GM19438 (cell line): ENCODE measurements at regions not wholly inside any gene's neighbourhood (a gene's known extent, or its start where the extent isn't known, plus 50 kb on each side); places are given as distances from the start of the nearest gene placed in this dataset.
"Not testable (repeated sequence)": the region's sequence is repeated elsewhere in the genome, so short reads cannot be mapped to it uniquely, and the experiment has no call there.

Source experiments
- ATAC-seq: cut with Tn5 transposase; IDR thresholded peaks from one replicate; pipeline ENCODE4 v1.9.1; 2021; ENCODE audit warnings: low read depth; ENCODE audit not compliant: unreplicated experiment

DNA sequence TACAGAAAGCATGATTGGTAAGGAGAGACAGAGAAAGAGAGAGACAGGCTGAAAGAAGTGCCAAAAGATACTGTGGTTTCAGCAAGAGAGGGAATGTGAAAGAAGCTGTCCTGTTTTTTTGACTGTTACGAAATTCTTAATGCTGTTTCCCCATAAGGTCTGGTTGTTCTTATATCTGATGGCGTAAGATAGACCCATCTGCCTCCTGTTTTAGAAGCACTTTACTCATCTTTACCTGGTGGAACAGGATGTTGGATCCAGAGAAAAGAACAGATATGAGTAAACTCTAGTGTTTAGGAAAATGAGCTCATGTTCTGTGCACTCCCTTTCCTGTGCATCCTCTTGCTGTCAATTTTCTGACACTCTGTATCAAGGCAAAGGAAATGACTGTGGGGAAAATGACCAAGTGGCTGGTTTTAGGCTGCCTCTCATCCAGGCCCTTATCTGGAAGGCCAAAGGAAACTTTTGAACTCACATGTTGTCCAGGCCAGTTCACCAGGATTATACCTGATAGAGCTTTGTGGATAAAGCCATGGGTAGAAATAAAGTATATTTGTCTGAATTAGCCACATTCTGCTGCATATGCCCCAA lies 311.7 kb upstream of the HTR2C start:
- ATAC-seq: no peak

DNA sequence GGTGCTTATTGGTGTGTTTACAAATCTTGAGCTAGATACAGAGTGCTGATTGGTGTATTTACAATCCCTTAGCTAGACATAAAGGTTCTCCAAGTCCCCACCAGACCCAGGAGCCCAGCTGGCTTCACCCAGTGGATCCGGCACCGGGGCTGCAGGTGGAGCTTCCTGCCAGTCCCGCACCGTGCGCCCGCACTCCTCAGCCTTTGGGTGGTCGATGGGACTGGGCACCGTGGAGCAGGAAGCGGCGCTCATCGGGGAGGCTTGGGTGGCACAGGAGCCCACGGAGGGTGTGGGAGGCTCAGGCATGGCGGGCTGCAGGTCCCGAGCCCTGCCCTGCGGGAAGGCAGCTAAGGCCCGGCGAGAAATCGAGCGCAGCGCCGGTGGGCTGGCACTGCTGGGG lies 313.5 kb upstream of the HTR2C start:
- ATAC-seq: not testable (repeated sequence)

DNA sequence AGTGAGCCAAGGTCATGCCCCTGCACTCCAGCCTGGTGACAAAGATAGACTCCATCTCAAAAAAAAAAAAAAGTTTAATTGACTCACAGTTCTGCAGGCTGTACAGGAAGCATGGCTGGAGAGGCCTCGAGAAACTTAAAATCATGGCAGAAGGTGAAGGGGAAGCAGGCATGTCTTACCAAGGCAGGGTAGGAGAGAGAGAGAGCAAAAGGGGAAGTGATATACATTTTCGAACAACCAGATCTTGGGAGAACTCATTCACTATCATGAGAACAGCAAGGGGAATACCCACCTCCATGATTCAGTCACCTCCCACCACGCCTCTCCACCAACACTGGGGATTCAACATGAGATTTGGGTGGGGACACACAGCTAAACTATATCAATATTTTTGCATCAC lies 315.2 kb upstream of the HTR2C start:
- ATAC-seq: no peak

DNA sequence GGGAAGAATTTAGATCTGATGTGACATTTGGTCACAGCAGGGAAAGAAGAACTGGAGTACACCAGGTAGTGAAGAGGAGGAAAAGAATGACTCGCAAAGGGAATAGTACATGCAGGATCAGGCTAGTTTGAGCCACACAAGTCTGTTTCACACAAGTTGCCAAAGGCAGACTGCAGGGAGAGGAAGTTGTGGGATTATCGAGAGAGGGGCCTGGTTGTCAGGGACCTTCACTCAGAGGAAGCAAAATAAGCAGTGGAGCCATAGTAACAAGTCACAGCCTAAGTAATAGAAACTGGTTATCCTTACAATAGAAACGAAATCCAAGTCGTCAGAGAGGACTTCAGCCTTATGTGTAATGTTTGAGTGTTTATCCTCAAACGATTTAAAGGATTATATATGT lies 316.7 kb upstream of the HTR2C start:
- no peak for ATAC-seq

DNA sequence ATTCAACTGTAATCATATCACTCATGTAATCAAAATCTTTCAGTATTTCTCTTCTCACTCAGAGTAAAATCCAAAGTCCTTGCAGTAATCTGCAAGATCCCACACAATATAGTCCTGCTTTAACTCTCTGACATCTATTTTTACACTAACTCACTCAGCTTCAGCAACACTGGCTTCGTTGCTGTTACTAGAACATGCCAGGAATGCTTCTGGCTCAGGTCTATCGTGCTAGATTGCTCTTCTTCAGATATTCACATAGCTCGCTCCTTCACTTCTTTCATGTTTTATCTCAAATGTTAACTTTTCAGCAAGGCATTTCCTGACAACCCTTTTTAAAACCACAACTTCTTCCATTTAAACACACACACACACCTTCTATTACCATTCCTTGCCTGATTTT lies 331.7 kb upstream of the HTR2C start:
- ATAC-seq: no peak

DNA sequence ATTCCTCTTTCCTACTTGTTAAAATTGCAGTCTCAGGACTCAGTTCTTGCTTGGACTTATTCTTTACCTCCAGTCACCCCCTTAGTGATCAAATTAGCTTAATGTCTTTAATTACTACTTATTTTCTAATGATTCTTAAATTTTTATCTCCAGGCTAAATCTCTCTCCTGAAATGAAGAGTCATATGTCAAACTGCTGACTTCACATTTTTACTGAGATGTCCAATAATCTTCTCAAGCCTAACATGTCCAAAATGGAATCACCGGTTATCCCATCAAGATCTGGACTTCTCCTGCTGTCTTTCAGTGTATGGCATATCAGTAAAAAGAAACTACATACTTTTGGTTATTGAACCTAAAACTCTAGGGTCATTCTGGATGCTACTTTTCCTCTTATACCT lies 332.3 kb upstream of the HTR2C start:
- no peak for ATAC-seq

DNA sequence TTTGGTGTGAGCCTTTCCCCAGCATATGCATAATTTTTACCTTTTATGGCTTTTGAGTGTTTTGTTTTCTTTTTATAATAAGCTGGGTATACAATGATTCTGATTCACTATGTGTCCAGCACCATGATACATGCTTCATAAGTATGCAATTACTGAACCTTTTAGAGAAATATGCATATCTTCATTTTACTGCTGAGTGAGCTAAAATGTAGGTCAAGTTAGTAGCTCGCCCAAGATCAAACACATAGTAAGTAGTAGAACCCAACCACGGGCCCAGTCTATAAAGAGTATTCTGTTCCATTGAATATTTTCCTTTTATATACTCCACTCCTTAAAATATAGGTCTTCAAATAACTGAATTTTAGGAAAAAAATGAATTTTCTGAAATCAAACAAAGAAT lies 362.4 kb upstream of the HTR2C start:
- no peak for ATAC-seq

DNA sequence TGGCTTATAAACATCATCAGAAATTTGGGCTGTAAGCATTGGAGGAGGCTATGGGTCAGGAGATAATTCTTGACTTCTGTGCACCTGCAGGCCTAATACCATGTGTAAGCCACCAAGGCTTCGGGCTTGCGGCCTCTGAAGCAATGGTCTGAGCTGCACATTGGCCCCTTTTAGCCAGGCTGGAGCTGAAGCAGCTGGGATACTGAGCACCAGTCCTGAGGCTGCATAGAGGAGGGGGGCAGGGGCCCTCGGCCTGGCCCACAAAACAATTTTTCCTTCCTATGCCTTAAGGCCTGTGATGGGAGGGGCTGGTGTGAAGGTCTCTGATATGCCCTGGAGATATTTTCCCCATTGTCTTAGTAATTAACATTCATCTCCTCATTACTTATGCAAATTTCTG lies 373.0 kb upstream of the HTR2C start:
- ATAC-seq: no peak

DNA sequence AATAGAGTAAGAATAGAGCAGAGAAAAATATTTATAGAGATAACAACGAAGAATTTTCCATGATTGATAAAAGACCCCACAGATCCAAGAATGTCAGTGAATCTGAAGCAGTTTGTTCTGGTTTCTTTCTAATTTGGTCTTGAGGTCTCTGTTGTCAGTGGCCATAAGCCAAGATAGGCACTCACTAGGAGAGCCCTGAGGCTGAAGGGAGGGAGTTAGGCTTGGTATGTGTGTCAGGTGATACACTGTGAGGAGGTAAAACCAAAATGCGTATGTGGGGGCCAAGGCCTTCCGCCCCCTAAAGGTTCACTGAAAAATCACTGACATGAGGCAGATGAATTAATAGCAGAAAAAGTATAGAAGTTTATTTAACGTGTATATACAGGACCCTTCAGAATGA lies 382.3 kb upstream of the HTR2C start:
- no peak for ATAC-seq

DNA sequence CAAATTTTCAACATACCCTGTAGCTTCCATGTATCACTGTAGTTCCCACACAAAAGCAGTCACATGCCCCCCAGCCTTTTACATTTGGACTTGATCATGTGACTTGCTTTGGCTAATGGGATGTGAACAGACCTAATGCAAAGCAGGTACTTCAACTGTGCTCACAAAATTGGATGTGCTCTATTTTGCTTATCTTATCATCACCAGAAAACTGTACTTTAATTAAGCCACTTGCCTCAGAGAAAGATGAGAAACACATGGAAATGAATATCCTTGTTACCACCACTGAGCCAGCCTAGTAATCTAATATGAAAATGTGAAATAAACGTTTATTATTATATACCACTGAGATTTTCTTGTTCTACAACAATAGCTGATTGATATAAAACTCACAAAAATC lies 402.7 kb upstream of the HTR2C start:
- ATAC-seq: no peak

DNA sequence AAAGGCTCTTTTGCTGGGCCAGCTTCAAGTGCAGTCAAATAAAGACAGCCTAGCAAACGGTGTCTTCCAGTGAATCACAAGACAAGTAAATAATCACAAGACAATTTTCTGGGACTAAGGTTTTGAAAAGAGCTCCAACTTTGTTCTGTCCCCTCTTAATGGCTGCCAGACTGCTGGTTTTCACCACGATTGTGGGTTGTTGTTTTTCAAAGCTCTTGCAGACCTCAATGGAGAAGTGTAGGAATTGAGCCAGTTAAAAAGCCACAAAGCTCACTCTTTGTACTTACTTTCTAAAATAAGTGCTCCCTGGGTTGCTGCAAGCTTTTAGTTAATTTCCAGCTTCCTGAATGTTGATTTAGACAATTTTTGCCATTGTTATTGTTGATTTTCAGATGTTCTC lies 405.8 kb upstream of the HTR2C start:
- no peak for ATAC-seq

DNA sequence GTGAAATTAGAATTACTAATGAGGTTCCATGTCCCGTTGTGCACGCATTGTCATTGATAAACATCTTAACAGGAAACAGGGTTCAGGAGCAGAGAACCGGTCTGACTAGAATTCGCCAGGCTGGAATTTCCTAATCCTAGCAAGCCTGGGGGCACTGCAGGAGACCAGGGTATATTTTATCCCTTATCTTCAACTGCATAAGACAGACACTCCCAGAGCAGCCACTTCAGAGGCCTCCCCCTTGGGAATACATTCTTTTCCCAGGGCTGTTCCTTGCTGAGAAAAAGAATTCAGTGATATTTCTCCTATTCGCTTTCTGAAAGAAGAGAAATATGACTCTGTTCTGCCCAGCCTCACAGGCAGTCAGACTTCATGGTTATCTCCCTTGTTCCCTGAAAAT lies 416.6 kb upstream of the HTR2C start:
- ATAC-seq: not testable (repeated sequence)

DNA sequence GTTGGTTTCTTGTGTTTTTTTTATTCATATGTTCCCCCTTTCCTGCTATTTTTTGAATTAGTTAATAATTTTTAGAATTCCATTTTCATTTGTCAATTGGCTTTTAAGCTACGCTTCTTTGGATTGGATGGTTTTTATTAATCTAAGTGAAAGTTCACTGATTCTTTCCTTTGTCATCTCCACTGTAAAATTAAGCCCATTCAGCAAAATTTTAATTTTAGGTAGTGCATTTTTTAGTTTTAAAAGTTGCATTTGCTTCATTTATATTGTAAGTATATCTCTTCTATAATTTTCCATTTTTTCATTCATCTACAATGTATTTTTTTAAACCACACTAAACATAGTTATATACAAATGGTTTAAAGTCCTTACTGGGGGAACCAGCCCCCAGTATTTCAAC lies 417.3 kb upstream of the HTR2C start:
- no peak for ATAC-seq

DNA sequence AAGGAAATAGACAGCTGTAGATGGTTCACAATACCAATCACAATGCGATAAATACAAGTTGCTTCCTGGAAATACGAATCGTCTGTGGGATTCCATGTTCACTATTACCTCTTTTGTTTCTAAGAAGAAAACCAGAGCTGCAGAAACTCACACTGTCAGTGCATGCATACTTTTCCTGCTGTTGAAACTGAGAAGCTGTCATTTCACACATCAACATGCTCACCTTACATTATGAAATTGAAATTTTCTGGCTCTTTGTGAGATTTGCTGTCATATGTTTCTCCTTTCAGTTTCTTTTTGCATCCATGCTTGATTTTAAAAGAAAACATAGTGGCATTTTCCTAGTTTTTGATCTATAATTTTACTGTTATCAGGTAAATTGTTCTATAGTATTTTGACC lies 418.3 kb upstream of the HTR2C start:
- ATAC-seq: no peak

DNA sequence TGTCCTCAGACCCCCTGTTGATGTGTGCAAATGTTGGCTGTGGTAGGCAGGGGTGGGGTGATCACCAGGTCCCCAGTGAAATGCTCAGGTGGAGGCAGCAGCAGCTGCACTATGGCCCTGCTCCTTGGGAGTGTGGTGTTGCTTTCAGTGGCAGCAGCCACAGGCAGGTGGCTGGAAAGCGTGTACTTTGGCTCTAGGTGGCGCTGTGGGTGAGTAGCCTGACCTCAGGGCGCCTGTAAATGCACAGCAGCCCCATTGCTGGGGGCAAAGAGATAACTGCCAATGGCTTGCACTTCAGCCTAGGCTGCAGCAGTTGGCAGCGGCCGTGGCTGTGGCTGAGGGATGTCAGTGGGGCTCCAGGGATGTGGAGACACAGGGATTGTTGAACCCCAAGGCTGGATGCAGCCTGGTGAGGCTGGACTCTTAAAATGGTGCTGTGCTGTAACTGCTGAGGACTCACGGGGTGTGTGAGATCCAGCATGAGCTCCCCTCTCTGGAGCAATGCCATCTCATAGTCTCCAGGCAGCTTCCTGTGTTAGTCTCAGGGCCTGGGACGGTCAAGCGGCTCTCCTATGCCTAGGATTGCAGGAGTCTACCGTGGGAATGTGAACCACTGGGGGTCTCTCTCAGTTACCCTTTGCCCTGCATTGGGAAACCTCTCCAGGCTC lies 421.7 kb upstream of the HTR2C start:
- ATAC-seq: no peak

DNA sequence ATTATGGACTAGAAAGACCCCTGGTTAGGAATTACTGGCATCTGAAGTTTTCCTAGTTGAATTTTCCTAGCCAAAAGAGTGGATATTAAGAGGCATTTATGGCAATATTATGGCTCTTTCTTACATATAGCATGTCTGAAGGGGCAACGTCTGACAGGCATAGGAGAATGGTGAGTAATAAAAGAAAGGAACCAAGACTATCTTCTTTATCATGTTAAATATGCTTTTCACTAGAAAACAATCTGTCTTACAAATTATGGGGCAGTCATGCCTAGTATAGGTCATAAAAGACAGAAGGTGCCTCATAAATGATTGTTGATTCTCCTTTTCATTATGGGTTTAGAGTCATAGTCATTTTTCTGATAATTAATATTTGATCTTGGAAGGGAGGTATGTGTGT lies 431.1 kb upstream of the HTR2C start:
- ATAC-seq: no peak

DNA sequence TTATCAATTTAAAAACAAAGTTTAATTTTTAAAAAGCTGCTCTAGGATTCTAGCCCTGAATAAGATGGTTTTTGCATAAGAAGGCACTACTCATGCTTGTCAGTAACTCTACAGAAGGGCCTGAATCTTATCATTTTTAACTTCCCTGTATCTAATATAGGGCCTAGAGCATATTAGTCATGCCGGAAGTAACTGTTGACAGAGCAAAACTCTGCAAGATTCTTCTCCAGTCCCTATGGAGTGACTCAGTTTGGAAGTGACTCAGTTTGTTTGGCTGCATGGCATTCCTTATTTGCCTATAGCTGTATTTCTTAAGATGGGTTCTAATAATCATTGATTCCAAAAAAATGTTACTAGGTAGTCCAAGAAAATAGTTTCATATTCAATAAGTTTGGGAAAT lies 431.8 kb upstream of the HTR2C start:
- ATAC-seq: no peak

DNA sequence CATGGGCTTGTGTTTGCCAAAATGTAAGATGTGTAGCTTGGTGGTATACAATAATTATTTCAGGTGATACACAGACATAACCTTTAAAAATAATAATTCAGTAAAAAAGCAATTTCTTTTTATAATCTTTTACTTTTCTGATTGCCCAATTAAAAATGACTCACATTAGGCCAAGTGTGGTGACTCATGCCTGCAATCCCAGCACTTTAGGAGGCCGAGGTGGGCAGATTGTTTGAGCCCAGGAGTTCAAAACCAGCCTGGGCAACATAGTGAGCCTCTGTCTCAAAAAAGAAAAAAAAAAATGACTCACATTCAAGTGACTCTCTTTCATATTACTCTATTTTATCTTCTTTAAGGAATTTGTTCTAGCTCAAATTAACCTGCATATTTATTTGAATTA lies 449.4 kb upstream of the HTR2C start:
- ATAC-seq: no peak

DNA sequence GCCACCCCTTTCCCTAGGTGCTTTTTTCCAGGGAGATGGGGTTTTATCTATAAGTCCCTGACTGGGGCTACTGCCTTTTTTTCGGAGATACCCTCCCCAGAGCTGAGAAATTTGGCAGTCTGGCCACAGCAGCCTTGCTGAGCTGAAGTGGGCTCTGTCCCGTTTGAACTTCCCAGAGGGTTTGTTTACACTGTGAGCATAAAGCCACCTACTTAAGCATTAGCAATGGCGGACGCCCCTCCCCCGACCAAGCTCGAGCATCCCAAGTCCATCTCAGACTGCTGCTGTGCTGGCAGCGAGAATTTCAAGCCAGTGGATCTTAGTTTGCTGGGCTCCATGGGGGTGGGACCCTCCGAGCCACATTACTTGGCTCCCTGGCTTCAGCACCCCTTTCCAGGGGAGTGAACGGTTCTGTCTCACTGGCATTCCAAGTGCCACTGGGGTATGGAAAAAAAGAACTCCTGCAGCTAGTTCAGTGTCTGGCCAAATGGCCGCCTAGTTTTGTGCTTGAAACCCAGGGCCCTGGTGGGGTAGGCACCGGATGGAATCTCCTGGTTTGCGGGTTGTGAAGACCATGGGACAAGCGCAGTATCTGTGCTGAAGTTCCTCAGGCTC lies 456.4 kb upstream of the HTR2C start:
- ATAC-seq: no peak

DNA sequence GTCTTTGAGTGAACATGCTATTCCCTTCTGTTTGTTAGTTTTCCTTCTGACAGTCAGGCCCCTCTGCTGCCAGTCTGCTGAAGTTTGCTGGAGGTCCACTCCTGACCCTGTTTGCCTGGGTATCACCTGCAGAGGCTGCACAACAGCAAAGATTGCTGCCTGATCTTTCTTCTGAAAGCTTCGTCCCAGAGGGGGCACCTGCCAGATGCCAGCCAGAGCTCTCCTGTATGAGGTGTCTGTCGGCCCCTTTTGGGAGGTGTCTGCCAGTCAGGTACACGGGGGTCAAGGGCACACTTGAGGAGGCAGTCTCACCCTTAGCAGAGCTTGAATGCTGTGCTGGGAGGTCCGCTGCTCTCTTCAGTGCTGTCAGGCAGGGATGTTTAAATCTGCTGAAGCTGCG lies 456.9 kb upstream of the HTR2C start:
- no peak for ATAC-seq

DNA sequence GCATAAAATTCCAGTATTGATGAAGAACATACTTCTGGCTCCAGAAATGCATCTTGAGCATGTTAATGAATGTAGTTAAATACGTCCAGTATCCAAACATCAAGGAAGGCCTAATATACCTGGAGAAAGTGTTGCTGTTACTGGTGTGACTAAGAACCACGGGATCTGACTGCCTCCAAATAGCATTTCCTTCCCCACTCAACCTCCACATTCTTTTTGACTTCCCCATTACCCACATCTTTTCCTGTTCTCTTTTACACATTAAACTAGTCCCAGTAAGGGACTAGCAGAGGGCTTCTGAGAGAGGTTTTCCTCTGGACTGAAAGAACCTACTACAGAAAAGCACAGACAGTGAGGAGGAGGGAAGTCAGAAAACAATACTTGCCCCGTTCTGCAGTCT lies 482.8 kb upstream of the HTR2C start:
- no peak for ATAC-seq

DNA sequence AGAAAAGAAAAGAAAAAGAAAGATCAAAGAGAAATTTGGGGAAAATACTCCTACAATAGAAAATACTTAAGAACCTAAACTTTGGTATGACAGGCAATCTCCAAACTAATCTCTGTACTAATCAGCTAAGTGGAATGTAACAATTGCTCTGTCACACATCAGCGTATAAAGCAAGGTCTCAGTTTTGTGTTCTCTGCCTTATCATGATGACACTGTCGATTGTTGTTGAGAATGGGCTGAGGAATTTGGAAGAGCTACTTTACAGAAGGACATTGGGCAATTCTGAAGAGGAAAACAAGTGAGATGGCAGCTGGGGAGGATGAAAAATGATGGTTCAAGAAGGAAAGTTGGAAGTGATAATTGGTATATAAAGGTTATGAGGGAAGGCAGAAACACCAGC lies 486.0 kb upstream of the HTR2C start:
- no peak for ATAC-seq
